GM18508 (cell line): ENCODE measurements at regions not wholly inside any gene's neighbourhood (a gene's known extent, or its start where the extent isn't known, plus 50 kb on each side); places are given as distances from the start of the nearest gene placed in this dataset.
A peak's percentile ranks its signal among the peaks of the same experiment; 100 is the strongest.
"Not testable (repeated sequence)": the region's sequence is repeated elsewhere in the genome, so short reads cannot be mapped to it uniquely, and the experiment has no call there.

Source experiments
- ATAC-seq: cut with Tn5 transposase; IDR thresholded peaks from one replicate; pipeline ENCODE4 v1.9.1; 2021; ENCODE audit warnings: moderate number of reproducible peaks; ENCODE audit not compliant: insufficient read depth, unreplicated experiment

DNA sequence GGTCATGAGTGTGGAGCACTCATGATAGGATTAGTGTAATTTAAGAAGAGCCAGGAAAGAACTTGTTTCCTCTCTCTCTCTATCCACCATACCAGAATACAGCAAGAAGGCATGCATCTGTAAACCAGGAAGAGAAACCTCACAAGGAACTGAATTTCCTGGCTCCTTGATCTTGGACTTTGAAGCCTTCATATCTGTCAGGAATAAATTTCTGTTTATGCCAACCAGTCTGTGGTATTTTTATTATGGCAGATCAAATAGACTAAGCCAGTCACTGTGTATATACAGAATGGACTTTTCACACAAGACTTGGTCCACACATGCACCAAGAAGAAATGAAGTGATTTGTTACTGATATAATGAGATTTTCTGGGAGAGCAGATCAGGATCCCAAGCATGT, 930.1 kb upstream of the TMEFF2 start:
- no peak for ATAC-seq

DNA sequence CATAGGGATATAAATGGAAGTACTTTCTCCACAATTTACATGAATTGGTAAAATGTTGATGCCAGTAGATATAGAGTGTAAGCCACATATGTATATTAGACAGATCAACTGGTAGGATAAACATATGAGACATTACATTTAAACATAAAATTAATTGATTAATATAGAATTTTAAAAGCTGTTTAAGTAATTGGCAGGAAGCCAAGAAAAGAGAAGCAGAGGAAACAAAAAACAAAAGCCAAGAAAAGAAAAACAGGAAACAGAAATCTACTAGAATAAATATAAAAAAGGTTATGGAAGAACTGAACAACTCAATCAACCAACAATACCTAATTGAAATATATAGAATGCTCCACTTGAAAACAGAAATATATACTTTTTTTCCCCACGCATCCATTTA, 920.1 kb upstream of the TMEFF2 start:
- no peak for ATAC-seq

DNA sequence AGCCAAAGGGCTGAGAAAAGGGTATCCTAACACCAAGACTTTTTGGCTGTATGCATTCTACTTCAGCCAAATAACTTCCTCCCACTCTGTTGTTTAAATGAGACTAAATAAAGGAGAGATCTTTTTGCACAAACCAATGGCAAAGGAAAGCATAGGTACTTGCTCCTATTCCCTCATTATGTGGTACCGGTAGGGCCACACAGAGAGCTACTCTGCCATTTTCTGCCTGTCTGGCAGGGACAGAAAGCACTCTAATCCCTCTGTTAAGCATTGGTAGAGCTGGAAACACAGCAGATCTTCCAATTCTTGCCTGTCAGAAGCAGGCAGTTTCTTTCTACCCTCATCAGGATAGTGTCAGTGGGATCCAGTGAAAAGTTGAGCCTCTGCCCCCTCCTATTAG, 918.3 kb upstream of the TMEFF2 start:
- no peak for ATAC-seq

DNA sequence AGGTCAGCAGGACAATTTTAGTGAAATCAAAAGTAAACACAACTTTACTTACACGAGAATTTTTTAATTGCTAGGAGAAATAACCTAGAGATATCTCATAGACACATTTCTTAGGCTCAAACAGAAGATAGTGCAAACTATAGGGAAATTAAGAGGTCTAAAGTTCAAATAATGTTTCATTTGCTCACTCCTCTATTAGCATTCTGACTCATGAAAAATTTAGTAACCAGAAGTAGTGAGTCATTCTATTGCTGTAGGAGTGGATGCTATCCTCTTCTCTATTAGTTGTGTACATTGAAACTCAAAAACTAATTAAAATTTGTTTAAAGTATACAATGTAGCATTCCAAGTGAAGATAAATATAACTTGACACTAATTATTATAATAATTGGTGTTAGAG, 908.3 kb upstream of the TMEFF2 start:
- peak; percentile 61 for ATAC-seq

DNA sequence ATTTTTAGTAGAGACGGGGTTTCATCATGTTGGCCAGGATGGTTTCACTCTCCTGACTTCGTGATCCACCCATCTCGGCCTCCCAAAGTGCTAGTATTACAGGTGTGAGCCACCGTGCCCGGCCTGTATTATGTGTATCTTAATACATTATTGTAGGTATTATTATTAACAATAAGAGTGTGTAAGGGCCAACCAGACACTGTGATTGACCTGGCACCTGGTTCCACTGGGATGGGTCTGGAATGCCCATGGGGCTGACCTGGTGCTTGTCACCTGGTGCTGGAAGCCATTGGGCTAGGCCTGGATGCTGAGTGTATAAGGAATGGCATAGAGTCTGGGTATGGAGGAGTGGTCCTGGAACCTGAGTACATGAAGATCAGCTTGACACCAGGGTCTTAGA, 906.9 kb upstream of the TMEFF2 start:
- no peak for ATAC-seq

DNA sequence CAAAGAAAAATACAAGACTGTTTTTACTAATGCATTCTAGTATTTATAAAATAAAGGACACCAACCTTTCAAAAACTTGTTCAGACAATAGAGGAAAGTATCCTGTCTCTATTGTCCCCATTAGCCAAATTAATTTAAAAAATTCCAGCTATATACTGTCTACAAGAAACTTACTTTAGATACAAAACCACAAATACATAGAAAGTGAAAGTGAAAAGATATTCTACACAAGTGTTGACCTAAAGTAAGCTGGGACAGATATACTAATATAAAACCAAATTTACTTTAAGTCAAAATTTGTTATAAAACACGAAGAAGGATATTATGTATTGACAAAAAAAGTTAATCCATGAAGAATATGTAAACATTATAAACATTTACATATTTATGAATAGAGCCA, 893.3 kb upstream of the TMEFF2 start:
- no peak for ATAC-seq

DNA sequence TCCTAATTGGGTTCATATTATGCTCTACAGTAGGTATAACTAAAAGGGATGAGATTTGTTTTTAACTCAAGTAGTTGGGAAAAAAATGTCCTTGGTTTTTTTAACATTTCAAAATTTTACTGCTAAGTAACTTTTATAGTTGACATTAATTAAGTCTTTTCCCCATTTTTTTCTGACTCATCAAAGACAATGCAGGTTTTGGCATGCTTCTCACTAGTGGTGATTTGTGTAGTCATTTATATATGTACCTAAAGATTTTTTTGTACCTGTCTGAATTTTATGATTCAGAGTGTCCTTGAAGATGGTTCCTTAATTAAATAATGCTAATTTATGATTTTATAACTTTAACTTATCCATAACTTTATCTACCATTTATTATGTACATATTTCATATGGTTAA, 882.3 kb upstream of the TMEFF2 start:
- ATAC-seq = no peak

DNA sequence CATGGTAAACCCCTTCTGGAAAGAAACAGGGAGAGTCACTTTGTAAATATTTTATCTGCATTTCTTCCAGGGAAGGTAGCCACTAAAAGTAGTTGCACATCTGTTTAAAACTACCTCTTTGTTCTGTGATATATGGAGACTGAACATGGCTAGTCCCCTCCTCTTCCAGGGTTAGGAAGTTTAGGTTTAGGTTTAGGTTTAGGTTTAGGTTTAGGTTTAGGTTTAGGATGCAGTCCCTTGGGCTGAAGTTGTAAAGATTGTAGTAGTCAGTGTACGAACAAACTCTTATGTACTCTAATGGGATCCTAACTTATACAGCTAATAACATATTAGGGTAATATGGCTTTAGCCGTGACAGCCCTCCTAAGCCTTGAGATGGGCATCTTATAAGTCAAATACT, 880.2 kb upstream of the TMEFF2 start:
- no peak for ATAC-seq

DNA sequence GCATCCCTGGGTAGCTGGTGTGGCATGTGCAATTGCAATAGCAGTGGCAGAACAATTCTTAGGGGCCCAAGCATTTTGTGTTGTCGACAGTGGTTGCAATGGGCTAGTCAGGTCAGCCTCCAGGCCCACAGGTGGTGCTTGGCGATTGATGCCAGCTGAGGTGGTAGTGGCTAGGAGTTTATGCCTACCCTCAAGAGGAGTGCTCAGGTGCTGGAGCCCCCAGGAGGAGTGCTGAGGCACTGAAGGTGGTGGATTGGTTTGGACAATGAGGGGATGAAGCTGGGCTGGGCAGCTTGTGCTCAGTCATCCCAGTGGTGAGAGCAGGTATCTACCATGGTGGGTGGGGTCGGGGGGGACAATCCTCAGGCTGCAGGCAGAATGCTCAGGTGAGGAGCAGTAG, 877.9 kb upstream of the TMEFF2 start:
- no peak for ATAC-seq

DNA sequence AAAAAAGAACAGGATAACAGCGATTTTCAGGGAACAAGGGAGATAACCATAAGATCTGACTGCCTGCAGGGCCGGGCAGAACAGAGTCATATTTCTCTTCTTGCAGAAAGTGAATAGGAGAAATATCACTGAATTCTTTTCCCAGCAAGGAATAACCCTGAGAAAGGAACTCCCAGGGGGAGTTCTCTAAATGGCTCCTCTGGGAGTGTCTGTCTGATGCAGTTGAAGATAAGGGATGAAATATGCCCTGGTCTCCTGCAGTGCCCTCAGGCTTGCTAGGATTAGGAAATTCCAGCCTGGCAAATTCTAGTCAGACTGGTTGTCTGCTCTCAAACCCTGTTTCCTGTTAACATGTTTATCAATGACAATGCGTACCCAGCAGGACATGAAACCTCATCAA, 830.8 kb upstream of the TMEFF2 start:
- not testable (repeated sequence) for ATAC-seq

DNA sequence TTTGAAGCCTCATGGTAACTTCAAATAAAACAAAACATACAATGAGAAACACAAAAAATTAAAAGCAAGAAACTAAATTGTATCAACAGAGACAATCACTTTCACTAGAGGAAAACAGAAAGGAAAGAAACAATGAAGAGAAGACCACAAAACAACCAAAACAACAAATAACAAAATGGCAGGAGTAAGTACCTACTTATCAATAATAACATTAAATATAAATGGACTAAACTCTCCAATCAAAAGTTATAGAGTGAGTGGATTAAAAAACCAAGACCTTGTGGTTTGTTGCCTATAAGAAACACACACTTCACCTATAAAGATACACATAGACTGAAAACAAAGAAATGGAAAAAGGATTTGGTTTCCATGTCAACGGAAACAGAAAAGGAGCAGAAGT, 830.1 kb upstream of the TMEFF2 start:
- no peak for ATAC-seq

DNA sequence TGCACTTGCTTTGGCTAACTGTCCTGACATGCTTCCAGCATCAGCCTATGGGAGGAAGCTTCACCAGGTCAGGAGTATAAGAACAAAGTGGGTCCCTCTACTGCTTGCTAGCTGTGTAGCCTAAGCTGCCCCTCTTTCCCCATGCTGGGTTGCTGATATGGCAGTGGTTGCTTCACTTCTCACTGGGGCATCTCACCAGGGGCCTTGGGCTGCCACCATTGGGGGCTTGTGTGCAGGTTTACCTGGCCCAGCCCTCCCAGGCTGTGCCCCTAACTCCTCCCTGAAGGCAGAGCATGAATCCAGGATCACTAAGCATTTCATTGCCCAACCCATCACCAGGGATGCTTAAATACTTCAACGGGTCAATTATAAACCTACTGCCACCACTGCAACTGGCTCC, 817.1 kb upstream of the TMEFF2 start:
- no peak for ATAC-seq

DNA sequence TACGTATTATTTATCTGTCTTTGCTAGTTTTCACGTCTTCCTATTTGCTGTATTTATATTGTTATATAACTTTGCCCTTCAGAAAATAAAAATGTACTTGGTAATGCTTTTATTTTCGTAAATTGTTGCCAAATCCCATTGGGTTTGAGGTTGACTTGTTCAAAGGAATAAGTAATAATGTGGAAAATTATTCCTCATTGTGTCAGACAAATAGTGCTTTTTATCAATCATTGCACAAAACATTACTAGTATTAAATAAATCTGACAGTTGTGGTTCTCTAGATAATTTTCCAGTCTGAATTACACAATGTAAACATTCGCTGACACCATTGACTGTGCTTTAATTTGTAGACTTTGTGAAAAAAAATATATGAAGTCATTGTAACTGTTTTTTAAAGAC, 798.3 kb upstream of the TMEFF2 start:
- ATAC-seq = no peak

DNA sequence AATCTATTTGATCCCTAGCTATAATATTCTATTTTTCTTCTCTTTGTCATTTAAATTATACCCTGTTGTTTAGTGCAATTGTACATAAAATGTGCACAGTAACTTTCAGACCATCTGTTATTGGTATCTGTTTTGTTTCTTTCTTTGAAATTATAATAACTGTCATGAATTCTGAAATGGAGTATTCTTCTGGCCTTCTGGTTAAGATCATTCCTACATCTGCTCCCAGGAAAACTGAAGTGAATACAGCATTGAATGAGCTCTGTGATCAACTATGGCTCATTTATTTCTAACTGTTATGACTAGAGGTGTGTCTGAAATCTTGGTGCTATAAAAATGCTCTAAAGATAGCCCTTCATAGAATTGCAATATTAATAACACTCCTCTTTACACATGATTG, 788.4 kb upstream of the TMEFF2 start:
- ATAC-seq = no peak

DNA sequence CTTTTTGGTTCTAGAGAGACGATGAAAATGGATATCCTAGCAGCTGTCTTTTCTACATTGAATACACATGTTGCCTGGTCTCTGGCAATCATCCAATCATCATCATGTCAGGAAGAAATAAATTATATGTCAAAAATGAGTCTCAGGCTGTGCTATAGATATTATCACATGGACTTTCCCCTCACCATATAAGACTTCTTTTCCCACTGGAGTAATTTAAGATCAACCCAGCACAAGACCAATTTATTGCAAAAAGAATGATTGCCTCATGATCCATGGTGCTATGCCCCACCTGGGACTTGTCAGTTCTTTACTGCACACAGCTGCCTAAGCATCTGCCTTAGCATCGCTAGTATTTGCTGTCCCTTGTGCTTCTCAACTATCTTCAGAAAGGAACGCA, 783.7 kb upstream of the TMEFF2 start:
- no peak for ATAC-seq

DNA sequence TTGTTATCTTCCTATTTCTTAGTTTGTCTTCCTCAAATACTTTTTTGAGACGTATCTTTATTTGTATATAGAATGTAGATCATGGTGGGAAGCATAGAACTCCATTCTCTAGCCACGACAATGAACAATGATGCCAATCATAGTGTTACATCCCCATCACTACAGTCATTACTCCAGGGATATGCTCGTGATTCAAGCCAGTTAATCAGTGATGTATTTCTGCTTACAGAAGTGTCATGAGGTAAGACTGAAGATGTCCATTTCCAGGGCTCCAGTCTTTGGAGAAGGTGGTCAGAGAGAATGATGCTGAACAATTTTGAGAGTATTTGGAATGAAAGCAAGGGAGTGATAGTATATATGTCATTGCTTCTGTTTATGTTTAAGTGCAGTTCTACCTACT, 777.2 kb upstream of the TMEFF2 start:
- no peak for ATAC-seq

DNA sequence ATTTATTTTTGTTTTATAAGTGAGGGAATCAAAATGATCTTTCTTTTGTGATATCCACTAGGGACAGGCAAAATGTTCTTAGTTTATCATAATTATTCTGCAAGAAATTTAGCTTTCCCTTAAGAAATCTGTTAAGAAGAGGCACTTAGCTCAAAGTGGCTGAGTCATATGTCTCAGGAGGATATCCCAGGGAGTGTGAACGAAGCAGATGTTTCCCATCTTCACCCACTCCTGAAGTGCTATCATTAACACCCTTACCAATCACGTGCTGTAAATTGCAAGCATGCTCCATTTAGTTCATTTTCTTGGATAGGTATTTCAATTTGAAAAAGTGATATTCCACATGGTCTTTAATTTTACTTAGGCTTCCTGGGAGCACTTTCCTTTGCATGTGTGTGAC, 774.3 kb upstream of the TMEFF2 start:
- no peak for ATAC-seq

DNA sequence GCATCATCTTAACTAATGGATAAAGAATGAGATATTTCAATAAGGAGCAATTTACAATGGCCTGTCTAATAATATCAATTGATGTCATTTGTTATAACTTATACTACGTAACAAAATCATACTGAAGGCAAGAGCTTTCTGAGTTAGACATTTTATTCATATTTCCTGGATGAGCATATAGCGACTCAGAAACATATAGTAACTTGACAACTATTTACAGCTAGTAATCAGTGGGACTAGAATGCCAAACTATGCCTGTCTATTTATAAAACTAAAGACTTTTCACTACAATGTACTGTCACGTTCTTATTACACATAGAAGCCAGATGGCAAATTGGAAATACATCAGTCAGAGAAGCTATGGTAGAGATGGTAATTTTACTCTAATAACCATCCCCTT, 766.2 kb upstream of the TMEFF2 start:
- ATAC-seq = no peak

DNA sequence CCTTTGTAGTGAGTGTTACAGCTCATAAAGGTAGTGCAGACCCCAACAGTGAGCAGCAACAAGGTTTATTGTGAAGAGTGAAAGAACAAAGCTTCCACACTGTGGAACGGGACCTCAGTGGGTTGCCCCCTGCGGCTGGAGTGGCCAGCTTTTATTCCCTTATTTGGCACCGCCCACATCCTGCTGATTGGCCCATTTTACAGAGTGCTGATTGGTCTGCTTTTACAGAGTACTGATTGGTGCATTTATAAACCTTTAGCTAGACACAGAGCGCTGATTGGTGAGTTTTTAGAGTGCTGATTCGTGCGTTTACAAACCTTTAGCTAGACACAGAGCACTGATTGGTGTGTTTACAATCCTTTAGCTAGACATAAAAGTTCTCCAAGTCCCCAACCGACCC, 763.9 kb upstream of the TMEFF2 start:
- not testable (repeated sequence) for ATAC-seq

DNA sequence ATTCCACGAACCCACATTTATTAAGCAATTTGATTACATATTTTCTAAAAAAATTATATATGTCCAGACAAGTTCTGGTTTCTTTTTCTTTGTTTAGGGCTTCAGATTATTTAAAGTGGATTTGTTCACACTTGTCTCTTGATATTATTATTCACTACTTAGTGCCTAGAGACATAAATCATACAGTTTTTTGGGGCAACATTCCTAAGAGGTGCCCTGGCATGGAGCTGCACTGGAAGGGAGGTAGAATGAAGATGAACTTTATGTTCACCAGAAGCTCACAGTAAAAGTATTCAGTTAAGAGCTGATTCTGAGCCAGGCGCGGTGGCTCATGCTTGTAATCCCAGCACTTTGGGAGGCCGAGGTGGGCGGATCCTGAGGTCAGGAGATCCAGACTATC, 762.7 kb upstream of the TMEFF2 start:
- ATAC-seq = no peak

DNA sequence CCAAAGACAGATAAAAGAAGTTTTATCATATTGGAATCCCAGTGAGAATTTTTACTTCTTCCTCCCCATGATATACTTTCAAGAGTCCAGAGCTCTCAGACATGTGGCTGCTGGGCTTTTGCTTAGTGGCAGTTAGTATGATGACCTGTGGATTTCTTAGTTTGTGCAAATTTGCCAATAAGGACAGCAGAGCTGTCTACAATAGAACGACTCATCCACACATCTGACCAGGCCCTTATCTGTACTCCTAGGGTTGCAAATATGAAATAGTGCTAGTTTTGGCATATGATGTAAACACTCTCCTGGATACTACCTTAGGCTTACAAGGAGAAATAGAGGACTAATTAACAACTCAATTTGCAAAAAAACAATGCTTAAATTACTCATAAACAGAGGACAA, 758.4 kb upstream of the TMEFF2 start:
- ATAC-seq = no peak

DNA sequence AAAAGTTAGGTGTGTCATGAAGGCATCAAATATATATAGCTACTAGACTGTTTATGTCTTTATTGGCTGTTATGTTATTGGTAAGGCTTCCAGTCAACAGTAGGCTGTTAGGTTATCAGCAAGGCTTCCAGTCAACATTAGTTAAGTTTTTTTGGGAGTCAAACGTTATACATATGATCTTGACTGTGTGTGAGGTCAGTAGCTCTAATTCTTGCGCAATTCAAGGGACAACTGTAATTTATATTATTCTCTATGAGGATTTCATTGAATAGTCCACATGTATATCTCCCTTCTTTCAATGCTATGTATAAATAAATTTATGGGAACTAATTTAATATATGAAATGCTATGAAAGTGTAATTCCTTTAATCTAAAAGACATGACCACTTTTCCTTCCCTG, 757.5 kb upstream of the TMEFF2 start:
- no peak for ATAC-seq

DNA sequence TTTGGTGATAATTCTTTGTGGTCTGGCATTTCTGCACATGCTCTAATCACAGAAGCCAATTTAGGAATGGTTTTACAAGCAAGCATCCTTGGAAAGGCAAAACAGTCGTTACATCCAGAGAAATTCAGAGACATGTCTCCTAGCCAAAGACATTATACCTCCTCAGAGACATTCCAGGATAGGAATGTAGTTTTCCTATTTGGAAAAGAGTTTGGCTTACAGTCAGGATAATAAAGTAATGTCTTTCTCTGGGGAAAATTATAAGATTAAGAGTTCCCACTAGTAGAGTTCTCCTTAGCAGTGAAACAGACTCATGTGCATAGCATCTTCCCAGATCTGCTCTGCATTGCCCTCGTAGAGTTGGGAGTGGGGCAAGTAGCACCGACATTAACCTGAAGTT, 753.6 kb upstream of the TMEFF2 start:
- ATAC-seq = no peak

DNA sequence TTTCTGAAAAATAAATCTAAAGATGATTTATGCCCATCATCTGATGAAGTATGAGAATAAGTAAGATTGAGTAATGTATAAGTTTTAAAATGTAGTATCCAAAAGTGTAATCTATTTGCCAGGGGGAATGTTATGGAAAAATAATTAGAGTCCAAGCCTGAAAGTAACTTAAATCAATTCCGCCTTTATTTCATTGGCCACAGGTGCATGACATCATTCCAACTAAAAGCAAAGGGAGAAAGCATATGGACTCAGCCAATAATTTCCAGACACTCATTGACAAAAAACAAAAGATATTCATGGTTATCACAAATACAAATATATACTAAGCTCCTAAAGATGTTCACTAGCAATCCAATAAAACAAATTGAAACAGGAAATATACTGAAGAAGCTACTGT, 752.6 kb upstream of the TMEFF2 start:
- ATAC-seq = no peak
